ENCODE measurements at regions not wholly inside any gene's neighbourhood (a gene's known extent, or its start where the extent isn't known, plus 50 kb on each side); places are given as distances from the start of the nearest gene placed in this dataset.
"Not testable (repeated sequence)": the region's sequence is repeated elsewhere in the genome, so short reads cannot be mapped to it uniquely, and the experiment has no call there.

DNA sequence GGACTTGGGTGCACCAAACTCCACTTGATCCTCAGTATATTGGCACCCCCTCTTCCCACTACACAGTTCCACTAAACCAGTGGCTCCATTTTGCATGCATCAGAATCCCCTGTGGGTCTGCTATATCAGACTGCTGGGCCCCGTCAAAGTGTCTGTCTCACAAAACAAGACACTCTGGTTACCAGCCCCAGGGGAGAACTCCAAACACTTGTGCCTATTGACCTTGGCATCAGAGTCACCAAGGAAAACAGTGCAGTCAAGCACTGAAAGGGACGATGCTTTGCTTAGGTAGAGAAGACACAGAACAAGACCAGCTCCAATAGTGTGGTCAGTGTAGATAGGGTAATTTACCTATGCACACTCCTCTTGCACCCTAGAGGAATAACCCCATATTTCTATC lies 205.8 kb upstream of the RAI14 start:
- DNase-seq, result peak; percentile 33

DNA sequence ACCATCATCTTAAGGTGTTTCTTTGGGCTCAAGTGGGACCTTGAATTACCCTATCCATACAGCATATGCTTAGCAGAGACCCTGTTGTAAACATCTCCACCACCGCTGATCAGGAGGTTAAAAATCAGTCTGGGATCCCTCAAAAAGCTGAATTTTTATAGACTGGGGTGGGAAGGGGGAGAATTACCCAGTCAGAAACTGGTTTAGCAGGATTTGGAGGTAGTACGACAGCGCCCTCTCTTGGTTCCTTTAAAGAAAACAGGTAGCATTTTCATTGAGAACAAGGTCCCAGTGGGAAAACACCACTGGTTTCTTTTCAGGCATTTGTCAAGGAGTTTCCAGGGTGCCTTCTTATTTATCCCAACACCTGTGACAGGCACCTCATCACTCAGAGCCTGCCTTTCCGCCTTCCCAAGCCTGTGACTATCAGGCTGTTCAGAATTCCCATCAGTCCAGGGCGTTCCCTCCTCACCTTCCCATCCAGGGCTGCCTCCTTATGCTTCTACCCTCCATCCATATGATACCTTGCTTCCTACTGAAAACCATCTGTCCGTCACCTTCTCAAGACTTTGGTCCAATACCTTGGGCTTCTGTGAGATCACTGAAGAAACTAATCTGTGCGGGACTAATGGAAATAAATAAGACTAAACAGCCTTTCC lies 203.8 kb upstream of the RAI14 start:
- peak; percentile 24 for DNase-seq

DNA sequence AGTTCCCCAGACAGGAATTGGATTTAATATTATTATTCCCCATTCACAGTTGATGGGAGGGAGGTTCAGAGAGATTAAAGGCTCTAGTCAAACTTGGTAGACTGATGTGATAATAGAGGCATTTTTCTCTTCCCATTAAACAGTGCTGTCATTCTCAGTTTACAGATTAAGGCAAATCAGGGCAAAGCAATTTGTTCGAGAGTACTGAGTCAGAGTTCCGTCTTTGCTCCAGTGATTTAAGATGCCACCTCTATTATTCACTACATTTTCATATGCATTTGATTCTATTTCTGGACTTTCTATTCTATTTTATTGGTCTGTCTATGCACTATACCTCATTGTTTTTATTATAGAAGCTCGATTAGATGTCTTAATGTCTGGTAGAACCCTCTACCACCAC lies 201.0 kb upstream of the RAI14 start:
- DNase-seq, result no peak

DNA sequence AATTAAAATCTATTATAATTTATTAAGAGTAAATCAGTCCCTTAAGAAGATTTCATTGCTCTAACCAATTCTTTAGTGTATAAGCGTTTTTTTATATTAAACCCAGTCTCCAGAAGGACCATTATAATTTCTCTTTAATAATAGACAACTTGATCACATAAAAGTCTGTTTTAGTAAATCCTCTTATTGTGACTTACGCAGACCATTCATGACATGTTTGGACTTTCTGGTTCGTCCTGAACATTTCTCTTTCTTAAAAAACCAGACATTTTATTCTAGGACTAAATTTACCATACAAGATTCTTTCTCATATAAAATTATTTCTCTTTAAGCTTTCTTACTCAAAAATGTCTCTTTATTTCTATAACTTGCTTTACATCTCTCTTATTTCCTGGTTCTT lies 196.2 kb upstream of the RAI14 start:
- DNase-seq, result no peak

DNA sequence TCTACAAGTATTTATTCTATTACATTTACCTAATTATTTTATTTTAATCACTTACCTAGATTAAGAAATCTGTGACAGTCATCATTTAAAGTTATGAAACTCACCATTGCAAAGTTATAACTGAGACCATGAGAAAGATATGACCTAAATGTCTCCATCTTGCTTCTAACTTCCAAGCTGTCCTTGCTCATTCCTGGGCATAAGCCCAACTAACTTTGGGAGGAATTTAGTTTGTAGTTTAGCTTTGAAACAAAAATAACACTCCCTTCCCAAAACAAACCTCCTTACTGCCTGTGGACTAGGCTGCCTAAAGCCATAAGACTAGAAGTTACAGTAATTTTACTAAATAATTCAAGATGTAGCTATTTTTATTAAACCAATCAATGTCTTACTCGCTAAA lies 195.6 kb upstream of the RAI14 start:
- DNase-seq, result no peak

DNA sequence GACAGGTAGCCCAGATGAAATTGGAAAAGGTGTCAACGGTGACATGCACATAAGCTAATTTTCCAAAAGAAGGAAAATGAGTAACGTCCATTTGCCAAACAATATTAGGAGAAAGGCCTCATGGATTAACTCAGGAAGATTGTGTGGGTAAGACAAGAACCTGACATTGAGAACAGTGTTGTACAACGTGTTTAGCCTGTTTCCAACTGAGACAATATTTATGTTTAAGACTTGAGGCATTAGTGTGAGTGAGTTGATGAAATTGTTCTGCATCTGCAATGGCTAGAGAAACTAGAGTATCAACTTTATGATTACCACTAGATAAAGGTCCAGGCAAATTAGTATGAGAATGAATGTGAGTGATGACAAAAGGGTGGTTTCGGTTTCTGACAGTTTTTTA lies 191.3 kb upstream of the RAI14 start:
- DNase-seq, result no peak

DNA sequence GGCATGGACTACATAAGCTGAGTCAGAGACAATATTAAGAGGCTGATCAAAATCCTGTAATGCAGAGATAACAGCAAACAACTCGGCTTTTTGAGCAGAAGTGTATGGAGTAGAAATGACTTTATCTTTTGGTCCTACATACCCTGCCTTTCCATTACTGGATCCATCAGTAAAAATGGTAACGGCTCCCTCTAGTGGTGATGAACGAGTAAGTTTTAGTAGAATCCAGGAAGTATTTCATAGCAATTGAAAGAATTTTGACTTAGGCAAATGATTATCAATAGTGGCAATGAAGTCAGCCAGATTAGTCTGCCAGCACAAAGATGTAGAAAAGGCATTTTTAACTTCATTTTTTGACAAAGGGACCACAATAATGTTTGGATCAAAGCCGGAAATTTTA lies 190.8 kb upstream of the RAI14 start:
- peak; percentile 63 for DNase-seq

DNA sequence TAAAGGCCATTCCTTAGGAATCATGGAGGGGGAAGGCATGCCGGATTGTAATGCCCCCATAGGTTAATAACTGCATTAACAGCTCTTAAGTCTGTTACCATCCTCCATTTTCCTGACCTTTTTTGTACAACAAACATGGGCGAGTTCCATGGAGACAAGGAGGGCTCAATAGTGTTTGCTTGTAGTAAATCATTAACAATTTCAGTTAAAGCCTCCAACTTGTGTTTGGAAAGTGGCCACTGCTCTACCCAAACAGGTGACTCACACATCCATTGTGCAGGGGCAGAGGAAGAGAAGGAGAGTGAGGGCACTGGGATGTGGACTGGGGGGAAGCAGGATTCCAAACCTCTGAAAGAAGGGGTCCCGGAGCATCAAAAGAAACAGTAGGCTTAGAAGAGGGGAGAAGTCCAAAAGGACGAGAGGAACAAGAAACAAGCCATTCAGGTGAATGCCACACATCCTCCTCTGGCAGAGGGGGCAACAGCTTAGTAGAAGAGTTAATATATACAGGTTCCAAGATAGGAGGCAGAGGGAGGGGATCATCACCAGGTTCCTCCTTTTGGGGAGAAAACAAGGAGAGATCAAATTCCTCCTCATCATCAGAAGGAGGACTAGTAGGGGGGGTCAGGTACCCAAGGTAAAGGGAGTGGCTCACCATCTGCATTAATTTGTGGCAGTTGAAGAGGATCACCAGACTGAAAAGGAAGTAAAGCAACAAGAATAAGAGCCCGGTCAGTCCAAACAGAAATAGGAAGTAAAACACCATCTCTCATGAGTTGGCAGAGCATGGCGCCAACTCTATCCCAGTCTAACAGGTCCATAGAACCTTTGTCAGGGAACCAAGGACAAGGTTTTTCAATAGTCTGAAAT lies 189.4 kb upstream of the RAI14 start:
- DNase-seq, result not testable (repeated sequence)

DNA sequence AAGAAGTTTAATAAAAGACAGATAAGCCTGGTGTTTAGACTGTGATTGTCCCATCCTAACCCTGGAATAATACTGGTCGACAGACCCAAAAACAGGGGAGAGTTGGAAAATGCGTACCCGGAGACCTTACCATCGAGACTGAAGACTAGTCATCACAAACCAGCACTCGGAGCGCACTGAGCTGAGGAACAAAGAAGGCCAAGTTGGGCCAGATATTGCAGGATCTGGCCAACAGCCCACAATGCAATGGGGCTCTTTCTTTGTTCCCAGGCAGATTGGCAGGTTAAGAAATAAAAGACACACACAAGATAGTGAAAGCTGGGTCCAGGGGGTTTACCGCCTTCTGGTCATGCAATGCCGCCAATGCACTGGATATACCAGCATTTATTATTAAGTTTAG lies 188.7 kb upstream of the RAI14 start:
- DNase-seq, result no peak

DNA sequence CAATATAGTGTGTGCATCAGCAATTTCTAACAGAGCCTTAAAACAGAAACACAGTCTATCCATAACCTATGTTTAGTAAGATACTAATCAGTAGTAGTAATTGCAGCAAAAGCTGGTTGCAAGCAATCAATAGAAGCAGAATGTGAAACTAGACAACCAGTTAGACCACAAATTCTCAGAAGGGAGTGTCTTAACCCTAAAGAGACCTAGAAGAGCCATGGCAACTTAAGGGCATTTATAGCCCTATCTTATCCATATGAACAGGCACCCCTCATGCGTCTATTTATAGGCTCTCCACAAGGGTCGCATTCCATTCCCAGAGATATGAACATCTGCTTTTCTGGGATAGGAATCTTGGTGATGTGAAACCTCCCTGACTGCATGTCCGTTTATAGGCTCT lies 188.1 kb upstream of the RAI14 start:
- DNase-seq, result not testable (repeated sequence)

DNA sequence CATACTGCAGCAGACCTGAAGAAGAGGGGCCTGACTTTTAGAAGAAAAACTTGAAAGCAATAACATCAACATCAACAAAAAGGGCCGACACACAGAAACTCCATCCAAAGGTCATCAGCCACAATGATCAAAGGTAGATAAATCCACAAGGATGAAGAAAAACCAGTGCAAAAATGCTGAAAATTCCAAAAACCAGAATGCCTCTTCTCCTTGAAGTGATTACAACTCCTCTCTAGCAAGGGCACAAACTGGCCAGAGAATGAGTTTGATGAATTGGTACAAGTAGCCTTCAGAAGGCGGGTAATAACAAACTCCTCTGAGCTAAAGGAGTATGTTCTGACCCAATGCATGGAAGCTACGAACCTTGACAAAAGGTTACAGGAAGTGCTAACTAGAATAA lies 186.2 kb upstream of the RAI14 start:
- no peak for DNase-seq

DNA sequence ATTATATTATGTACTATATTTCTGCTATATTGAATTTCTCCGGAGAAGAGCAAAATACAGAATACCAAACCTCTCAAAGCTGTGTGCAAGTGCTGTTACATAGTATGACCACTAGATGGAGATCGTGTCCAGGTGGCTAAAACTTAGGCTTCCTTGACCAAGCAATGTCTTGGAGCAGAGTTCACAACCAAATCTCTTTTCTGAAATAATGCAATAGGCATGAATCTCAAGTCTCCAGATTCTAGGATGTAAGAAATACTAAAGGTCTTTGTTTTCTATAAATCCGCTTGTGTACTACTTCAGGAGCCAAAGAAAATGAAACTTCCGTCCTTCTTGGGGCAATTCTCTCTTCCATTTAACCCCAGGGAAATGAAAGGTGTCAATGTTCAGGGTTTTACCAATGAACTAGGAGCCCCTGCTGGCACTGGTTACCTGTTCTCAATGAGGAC lies 181.5 kb upstream of the RAI14 start:
- DNase-seq, result peak; percentile 39

DNA sequence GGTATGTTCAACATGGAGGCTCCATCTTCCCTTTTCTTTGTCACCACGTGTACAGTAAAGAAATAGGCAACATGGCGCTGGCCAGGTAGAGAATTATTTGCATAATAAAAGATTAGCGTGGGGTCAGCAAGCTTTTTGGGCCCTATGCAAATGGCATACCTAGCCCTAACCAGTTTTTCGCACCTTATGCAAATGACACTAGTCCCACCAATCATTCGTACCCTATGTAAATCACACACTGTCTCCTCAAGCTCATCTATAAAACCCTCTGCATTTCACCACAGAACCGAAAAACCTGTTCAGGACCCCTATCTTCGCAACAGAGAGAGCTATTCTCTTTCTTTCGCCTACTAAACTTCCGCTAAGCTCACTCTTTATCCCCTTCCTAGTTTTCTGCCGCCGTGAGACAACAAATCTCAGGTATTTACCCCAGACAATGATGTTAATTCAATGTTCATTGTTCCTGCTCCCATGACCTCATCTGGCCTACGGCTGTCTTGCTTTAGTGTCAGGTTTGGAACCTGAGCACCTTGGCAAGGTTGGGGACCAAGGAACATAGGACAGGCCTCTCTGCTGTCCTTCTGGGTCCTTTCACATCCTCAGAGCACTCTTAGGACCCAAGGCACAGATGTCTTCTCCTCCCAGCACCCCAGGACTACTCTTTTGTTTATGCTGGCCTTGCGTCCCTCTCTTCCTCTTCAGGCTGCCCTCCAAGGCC lies 180.7 kb upstream of the RAI14 start:
- DNase-seq, result no peak

DNA sequence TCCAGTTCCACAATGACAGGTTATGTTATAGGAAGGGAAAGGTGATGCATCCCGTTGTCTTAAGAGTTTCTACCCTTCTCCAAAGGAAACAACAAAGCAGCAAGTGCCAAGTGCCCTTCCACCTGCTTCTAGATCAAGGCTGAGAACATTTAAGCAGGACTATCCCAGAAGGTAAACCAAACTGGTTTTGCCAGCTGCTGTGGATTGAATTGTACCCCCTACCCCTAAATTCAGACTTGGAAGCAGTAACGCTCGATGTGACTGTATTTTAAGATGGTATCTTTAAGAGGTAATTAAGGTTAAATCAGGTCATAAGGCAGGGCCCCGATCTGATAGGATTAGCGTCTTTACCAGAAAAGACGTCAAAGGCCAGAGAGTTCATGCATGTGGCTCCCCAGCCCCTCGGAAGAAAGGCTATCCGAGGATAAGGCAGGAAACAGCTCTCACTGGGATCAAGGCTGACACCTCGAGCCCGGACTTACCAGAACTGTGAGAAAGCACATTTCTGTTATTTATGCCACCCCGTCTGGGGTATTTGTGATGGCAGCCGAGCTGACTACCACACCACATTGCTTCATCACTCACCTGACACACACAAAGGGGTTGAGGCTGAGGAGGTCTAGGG lies 179.1 kb upstream of the RAI14 start:
- no peak for DNase-seq

DNA sequence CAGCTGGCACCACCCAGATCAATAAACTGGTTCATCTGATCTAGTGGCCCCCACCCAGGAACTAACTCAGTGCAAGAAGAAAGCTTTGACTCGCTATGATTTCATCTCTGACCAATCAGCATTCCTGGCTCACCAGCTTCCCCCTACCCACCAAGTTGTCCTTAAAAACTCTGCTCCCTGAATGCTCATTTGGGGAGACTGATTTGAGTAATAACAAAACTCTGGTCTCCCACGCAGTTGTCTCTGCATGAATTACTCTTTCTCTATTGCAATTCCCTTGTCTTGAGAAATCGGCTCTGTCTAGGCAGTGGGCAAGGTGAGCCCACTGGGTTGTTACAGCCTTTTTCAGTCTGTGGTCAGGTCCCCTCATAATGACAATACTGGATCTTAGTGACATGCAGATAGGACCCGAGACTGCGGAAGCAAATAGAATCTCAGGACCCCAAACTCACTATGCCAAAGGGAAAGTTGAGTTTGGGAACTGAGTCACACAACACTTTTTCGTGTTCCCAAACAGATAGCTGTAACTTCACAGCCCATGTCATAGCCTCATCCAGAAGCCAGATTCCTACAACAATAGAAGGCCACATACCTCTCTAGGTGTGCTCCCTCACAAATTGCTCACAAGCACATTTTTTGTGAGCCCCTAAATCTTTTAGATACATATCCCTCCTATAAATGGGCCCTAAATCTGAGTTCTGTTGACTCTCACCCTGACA lies 175.2 kb upstream of the RAI14 start:
- DNase-seq, result no peak

DNA sequence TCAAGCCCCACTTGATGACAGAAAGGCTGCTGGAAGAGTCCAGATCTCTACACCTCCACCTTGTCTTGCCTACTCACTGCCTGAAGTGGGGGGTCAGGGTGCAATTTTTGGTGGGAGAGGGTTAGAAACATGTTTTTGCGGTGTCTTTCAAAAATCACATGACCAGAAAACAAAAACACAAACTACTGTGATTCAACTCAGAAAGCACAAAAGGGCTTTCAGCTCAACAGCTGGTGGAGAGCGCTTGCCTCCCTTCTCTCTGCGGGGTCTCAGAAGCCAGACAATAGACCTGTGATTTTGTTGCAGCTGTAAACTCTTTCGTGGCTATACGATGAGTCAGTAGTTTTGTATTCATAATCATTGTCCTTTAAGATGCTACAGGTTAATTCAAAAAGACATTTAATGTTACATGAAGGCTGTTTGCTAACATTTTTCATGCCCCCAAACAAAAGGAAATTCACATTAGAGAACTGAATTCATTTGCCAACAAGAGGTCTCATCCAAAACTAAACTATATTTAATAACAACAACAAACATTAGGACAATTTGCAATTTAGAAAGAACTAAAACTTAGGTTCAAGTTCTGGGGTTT lies 172.6 kb upstream of the RAI14 start:
- DNase-seq, result peak; percentile 90

DNA sequence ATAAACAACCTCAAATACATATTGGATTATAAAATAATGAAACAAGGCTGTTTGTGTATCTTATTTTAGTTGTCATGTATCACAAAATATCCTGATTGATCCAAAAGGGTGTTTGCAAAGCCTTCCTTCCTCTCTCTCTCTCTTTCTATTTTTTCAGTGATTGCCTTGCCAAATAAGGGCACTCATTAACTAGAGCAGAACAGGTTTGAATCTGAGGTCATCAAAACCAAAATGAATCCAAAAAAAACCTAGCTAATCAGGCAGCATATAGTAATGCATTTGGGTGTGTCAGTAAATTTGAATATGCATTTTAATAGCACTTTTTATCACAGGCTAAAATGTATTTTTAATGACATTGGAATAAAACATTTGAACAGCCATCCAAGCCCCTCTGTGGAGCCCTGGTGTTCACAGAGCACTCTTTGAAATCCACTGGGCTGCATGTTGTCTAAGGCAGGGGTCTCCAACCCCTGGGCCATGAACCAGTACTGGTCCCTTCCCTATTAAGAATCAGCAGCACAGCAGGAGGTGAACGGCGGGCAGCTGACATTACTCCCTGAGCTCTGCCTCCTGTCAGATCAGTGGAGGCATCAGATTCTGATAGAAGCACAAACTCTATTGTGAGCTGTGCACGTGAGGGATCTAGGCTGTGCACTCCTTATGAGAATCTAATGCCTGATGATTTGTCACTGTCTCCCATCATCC lies 171.8 kb upstream of the RAI14 start:
- peak; percentile 62 for DNase-seq

DNA sequence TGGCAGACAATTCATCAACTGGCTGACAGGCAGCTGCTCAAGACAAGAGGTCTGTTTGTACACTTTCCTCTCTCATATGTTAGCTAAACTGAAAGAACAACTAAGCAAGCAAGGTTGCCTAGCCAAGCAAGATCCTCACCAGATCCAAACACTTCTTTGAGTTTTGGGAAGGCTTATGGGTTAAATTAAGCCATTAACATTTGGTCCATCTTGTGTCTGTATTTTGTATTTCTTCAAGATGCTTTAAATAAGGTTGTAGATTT lies 170.4 kb upstream of the RAI14 start:
- DNase-seq, result no peak

DNA sequence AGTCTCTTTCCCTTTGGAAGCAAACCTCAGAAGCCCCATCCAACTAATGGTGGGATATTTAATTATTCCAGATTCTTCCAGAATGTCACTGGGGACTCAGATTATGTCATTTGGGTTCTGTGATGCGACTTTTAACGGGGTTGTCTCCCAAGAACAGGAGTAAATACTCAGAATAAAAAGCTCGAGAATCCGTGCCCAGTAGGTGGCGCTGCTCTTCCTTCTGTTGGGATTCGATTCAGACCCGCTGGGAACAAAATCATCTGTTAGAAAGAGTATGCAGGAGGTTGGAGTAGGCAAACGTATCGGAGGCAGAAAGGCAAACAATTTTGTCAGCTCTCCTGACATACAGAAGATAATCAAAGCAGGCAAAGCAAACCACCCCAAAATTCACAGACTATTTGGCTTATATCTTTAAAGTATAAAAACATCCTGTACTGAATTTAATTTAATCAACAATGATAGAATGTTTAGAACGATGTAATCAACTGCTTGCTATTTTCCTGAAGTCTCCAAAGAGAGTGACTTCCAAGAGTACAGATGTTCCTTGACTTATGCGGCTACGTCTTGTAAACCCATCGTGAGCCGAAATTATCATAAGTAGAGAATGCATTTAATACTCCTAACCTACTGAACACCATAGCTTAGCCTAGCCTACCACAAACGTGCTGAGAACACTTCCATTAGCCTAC lies 169.8 kb upstream of the RAI14 start:
- peak; percentile 85 for DNase-seq

DNA sequence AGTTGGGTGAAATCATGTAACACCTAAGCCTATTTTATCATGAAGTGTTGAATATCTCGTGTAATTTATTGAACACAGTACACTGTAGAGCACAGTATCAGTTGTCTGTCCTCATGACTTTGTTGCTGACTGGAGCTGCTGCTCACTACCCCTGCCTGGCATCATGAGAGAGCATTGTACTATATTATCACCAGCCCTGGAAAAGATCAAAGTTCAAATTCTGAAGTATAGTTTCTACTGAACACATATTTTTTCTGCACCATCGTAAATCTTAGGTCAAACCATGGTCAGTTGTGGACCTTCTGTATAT lies 169.3 kb upstream of the RAI14 start:
- DNase-seq, result no peak

DNA sequence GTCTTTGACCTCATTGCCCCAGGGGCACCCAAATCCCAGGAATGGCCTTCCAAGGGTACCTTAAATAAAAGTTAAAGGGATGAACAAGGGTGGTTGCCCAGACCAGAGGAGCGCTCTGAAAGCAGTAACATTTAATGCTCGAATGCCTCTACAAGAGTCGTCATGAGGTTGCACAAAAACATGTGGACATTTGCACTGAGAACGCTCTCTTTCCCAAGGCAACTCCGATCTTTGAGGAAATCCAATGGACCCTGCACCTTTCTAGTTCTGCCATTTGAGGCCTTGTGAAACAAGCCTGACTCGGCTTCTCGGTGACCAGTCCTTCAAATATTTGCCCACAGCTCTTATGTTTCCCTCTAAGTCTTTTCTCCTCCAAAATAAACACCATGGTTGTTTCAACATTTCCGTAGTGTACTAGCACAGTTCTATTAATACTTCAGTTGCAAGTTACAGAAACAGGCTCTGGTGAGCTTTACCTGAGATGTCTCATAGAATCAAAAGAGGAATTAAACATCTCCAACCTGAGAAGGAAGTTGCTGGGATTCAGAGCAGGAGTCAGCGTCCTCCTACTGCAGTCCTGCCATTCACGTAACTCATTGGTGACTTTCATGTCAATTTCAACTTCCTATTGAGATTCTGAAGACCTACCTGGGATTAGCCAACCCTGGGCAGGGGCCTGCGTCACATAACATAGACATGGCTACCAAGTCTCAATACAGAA lies 168.8 kb upstream of the RAI14 start:
- no peak for DNase-seq
